ENCODE measurements at regions not wholly inside any gene's neighbourhood (a gene's known extent, or its start where the extent isn't known, plus 50 kb on each side); places are given as distances from the start of the nearest gene placed in this dataset.

- ATAC-seq (no peak), DNase-seq (no peak)
- no peaks in the 10 kb centered on the region for H3K36me3 ChIP-seq (ENCODE audit: control insufficient read depth, insufficient read depth, low read length)
- H3K9me3 ChIP-seq (ENCODE audit: control insufficient read depth, insufficient read depth, low read length), result peaks cover 14% of the 10 kb centered on the region
- WGBS (ENCODE audit: insufficient coverage), result 82% methylated on average over 1 of the region's 2 CpGs
- Mint-ChIP-seq H3K36me3 (peaks cover 10% of the 10 kb centered on the region), H3K27ac (no peak overlapping the region), H3K4me3 (no peak overlapping the region), H3K4me1 (peaks cover 10 to 12% of the 10 kb centered on the region in 2 donors), H3K27me3 (ENCODE audit: low read depth in 2 of 2) (no peaks in the 10 kb centered on the region), H3K9me3 (peaks cover 5 to 6% of the 10 kb centered on the region in 2 donors)
- TF ChIP-seq CTCF (IDR thresholded peaks at IDR 0.05), result no peak
- H3K4me1 ChIP-seq (ENCODE audit: control insufficient read depth, insufficient read depth, low read length), result no peaks in the 10 kb centered on the region
- H3K27ac ChIP-seq (ENCODE audit: low read length), result no peak overlapping the region
- H3K4me3 ChIP-seq (ENCODE audit: low read length), result no peak overlapping the region
- no peaks in the 10 kb centered on the region for H3K27me3 ChIP-seq (ENCODE audit: control insufficient read depth, insufficient read depth, low read length)
- intact Hi-C loops (cut with micrococcal nuclease), result no loop called here
Measured at GRCh38 chr1:193431265-193431977, 245.0 kb upstream of the B3GALT2 start.

DNA sequence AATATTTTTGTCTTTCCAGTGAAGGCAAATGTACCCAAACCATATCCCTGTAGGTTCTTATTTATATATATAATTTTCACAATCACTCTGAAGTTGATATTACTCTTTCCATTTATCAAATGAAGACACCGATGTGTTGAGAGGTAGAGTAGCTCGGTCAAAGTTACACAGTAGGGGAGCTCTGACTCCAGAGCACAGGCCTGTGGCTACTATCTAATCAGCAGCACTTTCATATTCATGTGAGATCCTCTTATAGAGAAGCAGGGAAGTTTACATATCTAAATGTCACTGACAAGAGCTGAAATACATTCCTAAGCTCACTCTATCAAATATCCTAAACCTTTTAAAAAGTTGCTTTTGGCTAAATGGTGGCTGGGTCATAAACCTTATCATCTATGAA is 241.1 kb upstream of the B3GALT2 start:
- ATAC-seq (no peak), DNase-seq (no peak)
- Histone ChIP-seq H3K36me3 (ENCODE audit: control insufficient read depth, insufficient read depth, low read length) (no peaks in the 10 kb centered on the region), H3K27me3 (ENCODE audit: control insufficient read depth, insufficient read depth, low read length) (no peaks in the 10 kb centered on the region), H3K9me3 (ENCODE audit: control insufficient read depth, insufficient read depth, low read length) (no peaks in the 10 kb centered on the region), H3K27ac (ENCODE audit: low read length) (no peak overlapping the region), H3K4me3 (ENCODE audit: low read length) (no peak overlapping the region), H3K4me1 (ENCODE audit: control insufficient read depth, insufficient read depth, low read length) (no peaks in the 10 kb centered on the region)
- no peak overlapping the region for H3K4me3 Mint-ChIP-seq
- H3K9me3 Mint-ChIP-seq, result no peaks in the 10 kb centered on the region
- TF ChIP-seq CTCF (IDR thresholded peaks at IDR 0.05), result no peak
- H3K4me1 Mint-ChIP-seq, result peaks cover 0 to 5% of the 10 kb centered on the region in 2 donors
- no peaks in the 10 kb centered on the region for H3K36me3 Mint-ChIP-seq
- no peaks in the 10 kb centered on the region for H3K27me3 Mint-ChIP-seq (ENCODE audit: low read depth in 2 of 2)
- intact Hi-C loops (cut with micrococcal nuclease), result no loop called here
- no CpG with 5 or more reads among the region's 2 CpGs for WGBS (ENCODE audit: insufficient coverage)
- H3K27ac Mint-ChIP-seq, result no peak overlapping the region

DNA sequence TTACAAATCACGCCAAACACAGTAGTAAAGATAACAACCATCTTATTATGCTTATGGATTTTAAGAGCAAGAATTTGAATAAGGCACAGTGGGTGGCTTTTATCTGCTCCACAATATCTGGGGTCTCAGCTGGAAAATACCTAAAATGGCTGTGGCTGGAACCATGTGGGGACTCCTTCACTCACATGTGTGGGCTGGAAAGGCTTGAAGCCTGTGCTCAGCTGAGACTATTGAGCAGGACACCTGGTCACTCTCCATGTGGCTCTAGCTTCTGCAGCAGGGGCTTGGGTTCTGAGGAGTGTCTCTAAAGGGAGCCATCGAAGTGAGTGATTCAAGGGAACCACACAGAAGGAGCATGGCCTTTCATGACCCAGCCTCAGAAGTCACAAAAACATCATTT is 239.6 kb upstream of the B3GALT2 start:
- H3K27me3 ChIP-seq (ENCODE audit: control insufficient read depth, insufficient read depth, low read length), result no peaks in the 10 kb centered on the region
- H3K27me3 Mint-ChIP-seq (ENCODE audit: low read depth in 2 of 2), result no peaks in the 10 kb centered on the region
- H3K27ac Mint-ChIP-seq, result no peak overlapping the region

More for the DNA sequence above, 239.6 kb upstream of the B3GALT2 start:
- WGBS (ENCODE audit: insufficient coverage), result 100% methylated on average over 1 of the region's 2 CpGs
- Mint-ChIP-seq H3K36me3 (no peaks in the 10 kb centered on the region), H3K4me3 (no peak overlapping the region), H3K9me3 (no peaks in the 10 kb centered on the region), H3K4me1 (peaks cover 0 to 5% of the 10 kb centered on the region in 2 donors)
- H3K9me3 ChIP-seq (ENCODE audit: control insufficient read depth, insufficient read depth, low read length), result no peaks in the 10 kb centered on the region
- ATAC-seq, result no peak
- H3K27ac ChIP-seq (ENCODE audit: low read length), result no peak overlapping the region
- H3K4me3 ChIP-seq (ENCODE audit: low read length), result no peak overlapping the region
- TF ChIP-seq CTCF (IDR thresholded peaks at IDR 0.05), result no peak
- DNase-seq, result no peak
- H3K4me1 ChIP-seq (ENCODE audit: control insufficient read depth, insufficient read depth, low read length), result no peaks in the 10 kb centered on the region
- intact Hi-C loops (cut with micrococcal nuclease), result no loop called here
- H3K36me3 ChIP-seq (ENCODE audit: control insufficient read depth, insufficient read depth, low read length), result no peaks in the 10 kb centered on the region

All from natural killer cell (primary cell).